Activated CD4-positive, CD25-positive, alpha-beta regulatory T cell treated with anti-CD3 and anti-CD28 coated beads, Interleukin-2, amount 50 U/mL, for 24 hours (primary cell): ENCODE measurements at regions not wholly inside any gene's neighbourhood (a gene's known extent, or its start where the extent isn't known, plus 50 kb on each side); places are given as distances from the start of the nearest gene placed in this dataset.
A peak's percentile ranks its signal among the peaks of the same experiment; 100 is the strongest.
"Not testable (repeated sequence)": the region's sequence is repeated elsewhere in the genome, so short reads cannot be mapped to it uniquely, and the experiment has no call there.

Experiments used
- ATAC-seq, 2 donors: fragments of 150-1000 bp; cut with Tn5 transposase; one replicate each; pipeline ENCODE4 v1.10.0; 2021; ENCODE audit warnings: mild to moderate bottlenecking in 1 of 2, moderate library complexity in 1 of 2

DNA sequence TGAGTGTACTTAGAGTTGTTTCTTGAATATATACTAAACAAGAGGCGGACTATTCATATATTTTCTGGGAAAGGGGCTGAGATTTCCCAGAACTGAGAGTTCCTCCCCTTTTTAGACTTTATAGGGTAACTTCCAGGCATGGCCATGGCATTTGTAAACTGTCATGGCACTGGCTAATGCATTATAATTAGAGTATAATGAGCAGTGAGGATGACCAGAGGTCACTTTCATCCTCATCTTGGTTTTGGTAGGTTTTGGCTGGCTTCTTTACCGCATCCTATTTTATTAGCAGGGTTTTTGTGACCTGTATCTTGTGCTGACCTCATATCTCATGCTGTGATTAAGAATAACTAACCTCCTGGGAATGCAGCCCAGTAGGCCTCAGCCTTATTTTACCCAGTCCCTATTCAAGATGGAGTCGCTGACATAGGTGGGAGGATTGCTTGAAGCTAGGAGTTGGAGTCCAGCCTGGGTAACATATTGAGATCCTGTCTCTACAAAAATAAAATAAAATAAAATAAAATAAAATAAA, 91.4 kb downstream of the MOBP start:
- no peak for ATAC-seq

DNA sequence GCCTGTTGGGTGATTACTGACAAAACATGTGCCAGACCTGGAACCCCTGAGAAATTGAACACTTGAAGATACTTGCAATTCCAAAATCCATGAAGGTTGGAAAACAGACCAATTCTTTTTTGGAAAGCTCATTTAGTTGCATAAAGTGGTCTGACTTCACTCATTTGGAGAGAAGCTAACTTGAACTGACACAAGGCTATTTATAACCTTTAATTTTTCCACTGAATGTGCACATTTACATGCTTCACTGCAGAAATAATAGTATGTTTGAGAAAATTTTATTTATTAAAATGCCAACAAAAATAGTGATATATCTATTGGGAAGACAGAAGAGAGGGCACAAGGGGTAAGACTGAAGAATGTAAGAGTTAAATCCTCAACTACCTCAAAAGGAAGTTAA, 92.1 kb downstream of the MOBP start:
- no peak for ATAC-seq

DNA sequence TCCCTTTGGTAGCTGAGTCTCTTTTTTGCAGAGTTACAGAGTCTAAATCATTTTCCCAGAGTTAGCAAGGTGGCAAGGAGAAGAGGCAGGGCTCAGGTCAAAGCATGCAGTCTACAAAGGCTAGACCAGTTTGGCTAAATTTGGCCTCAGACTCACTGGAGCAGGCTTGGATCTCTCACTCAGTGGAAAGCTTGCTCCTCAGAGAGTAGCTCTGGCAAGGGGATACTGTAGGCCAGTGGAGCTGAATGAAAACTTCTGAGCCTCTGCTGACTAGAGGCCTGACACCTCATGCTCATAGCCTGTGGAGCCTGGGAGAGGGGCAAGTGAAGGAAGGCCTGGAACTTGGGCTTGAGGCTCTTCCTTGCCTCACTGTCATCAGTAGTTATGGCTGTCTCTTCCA, 101.0 kb downstream of the MOBP start:
- no peak for ATAC-seq

DNA sequence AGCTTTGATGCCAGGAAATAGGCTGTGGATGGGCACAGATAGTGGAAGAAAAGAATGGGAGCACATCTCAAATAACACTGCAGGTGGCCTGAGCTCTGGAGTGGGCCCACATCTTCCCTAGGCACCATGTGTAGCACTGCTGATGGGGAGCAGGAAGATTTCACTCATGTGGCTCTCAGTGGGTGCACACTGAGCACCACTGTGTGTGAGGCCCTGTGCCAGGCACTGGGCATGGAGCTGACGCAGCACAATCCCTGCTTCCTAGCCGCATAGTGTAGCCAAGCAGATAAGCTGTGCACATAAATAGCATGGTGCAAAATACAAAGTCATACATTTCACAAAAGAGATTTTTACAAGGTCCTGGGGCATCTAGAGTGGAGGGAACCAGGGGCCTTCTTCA, 101.6 kb downstream of the MOBP start:
- ATAC-seq, result no peak

DNA sequence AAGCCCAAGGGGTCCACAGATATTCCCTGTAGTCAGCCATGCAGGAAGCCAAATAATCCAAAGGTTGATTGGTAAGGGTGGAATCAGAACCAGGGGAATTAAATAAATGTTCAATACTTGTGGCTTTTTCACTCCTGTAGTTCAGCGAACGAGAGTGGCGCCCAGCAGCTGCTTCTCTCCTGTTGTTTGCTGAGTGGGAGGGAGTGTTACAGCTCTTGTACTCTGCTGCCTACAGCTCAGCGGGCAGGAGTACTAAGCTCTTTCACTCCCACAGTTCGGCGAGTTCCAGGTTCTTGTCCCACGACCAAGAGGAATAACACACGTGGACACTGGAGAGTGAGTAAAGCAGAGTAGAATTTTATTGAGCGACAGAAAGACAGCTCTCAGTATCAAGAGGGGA, 105.9 kb downstream of the MOBP start:
- ATAC-seq, result no peak

DNA sequence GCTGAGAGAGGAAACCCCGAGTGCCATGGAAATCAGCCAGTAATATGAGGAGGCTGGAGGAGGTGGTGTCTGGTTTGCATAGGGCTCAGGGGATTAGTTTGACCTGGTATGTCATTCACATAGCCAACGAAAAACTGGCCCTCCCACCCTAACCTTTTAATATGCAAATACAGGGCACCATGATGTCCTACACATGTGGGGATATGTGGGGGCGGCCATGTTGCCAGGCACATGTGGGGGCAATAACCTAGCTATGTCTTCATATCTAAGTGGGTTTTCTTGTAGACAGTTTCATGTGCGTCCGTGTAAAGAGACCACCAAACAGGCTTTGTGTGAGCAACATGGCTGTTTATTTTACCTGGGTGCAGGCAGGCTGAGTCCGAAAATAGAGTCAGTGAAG, 110.1 kb downstream of the MOBP start:
- no peak for ATAC-seq

DNA sequence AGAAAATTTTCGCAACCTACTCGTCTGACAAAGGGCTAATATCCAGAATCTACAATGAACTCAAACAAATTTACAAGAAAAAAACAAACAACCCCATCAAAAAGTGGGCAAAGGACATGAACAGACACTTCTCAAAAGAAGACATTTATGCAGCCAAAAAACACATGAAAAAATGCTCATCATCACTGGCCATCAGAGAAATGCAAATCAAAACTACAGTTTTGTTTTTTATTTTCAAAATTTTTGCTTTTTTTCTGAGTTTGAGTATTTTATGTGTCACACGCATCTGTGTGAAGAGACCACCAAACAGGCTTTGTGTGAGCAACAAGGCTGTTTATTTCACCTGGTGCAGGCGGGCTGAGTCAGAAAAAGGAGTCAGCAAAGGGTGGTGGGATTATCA, 118.7 kb downstream of the MOBP start:
- not testable (repeated sequence) for ATAC-seq

DNA sequence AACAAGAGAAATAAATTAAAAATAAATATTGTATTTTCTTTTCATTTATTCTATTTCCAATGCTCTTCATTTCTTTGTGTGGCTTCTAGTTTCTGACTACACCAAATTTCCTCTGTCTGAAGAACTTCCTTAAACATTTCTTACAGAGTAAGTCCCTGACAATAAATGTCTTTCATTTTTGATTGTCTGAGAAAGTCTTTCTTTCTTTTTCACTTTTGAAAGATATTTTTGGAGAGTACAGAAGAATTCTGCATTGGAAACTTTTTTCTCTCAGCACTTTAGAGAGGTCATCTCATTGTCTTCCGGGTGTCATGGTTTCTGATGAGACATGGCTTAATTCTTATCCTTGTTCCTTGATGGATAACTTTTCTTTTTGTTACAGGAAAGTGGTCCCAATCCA, 119.6 kb downstream of the MOBP start:
- ATAC-seq, result no peak

GRCh38 chr3:39590806-39591205, 123.3 kb downstream of the MOBP start:
- ATAC-seq, result no peak

DNA sequence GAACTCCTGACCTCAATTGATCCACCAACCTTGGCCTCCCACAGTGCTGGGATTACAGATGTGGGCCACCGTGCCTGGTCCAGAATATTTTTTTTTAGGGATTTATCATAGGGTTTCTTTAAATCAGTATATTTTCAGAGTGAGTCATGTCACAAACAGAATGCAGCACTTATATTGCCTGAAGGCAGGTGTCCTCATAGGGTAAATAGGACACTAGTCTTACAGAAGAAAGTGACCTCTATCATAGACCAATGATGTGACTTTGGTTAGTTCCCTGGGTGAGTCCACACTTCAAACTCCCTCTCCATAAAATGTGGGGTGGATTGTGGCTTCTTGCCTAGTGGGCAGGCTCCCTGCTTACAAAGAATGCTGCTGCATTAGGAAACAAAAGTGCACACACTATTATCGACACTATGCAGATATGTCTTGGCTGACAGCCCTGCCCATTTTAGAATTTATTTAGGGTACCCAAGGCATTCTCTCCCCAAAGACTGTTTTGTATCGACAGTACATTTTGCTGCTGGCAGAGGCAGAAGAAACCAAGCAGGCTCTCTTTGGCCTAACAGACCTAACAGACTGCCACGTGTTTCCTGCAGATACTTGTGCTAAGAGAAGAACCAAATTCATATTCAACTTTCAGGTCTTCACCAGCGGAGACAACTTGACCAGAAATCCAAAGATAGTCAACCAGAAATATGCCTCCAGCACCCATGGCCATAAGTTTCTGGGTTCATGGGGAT, 125.0 kb downstream of the MOBP start:
- no peak for ATAC-seq

DNA sequence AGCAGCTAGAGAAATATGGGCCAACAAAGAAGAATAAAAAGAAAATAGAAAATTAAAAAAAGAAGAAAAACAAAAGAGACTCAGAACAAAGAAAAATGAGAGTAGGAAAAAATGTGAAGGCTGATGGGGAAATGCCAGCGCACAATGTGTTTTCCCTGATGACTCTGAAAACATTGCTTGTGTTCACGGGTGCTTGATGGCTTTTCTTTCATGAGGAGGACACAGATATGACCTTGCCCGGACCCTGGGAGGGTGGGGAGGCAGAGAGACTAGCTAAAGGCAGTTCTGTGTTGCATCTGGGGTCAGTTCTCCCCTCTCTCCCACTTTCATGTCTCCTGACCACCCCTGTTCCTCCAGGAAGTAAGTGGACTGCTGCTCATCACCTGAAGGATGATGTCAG, 125.9 kb downstream of the MOBP start:
- no peak for ATAC-seq

GRCh38 chr3:39601241-39601640, 133.8 kb downstream of the MOBP start:
- no peak for ATAC-seq

- ATAC-seq, result no peak
These were observed 138.4 kb downstream of the MOBP start for GRCh38 chr3:39605837-39606236.

DNA sequence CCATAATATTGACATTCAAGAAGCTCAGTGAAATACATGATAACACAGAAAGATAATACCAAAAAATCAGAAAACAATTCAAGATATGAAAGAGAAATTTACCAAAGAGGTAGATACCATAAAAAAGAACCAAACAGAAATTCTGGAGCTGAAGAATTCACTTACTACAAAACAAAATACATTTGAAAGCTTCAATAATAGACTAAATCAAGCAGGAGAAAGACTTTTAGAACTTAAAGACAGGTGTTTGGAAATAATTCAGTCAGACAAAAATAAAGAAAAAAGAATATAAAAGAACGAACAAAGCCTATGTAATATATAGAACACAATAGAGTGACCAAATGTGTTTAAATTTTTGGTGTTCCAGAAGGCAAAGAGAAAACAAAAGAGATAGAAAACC, 158.7 kb downstream of the MOBP start:
- ATAC-seq, result no peak

DNA sequence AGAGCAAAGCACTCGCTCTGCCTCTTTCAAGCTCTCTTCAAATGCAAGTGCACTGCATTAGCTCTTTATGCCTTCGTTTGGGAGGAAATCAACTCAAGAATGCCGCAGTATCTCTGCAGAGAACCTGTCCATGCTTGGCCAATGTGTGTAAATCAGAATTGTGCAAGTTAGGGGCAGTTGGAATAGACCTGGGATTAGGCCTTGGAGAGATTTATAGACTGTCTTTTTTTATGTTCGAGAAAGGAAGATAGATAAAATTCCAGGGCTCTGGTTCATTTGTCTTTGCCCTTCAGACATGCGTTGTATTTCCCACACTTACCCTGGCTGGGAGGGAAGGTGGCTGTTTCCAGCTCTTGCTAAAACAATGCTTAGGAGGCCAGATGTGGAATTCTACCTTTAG, 163.7 kb downstream of the MOBP start:
- ATAC-seq, result no peak

DNA sequence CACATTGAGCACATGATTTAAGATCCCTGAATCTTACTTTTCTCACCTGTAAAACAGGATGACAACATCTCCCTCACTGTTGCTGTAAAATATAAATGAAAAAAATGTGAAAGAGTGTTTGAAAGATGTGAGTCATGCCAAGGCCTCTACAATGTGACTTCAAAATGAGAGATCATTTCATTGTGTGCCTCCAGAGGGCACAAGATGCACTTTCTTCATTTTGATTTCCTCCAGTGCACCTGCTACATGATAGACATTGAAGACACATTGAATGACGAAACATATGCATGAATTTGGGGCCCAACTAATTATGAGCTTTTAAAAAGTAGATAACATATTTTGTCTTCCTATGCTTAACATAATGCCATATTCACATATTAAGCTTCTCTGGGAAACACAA, 170.3 kb downstream of the MOBP start:
- peak in 1 of 2 donors; percentile 14 for ATAC-seq

DNA sequence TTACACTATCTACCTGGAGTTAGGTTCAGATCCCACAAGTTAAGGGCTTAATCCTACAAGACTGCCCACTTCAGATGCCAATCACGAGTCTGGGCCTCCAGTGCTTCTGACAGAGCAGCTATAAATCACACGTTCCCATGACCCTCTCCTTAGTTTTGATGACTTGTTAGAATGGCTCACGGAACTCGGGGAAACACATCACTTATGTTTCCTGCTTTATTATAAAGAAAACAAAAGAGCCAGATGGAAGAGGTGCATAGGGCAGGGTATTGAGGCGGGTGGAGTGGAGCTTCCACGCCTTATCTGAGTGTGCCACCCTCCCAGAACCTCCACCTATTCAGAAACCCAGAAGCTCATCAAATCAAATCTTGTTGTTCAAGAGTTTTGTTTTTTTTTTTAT, 170.8 kb downstream of the MOBP start:
- no peak for ATAC-seq

DNA sequence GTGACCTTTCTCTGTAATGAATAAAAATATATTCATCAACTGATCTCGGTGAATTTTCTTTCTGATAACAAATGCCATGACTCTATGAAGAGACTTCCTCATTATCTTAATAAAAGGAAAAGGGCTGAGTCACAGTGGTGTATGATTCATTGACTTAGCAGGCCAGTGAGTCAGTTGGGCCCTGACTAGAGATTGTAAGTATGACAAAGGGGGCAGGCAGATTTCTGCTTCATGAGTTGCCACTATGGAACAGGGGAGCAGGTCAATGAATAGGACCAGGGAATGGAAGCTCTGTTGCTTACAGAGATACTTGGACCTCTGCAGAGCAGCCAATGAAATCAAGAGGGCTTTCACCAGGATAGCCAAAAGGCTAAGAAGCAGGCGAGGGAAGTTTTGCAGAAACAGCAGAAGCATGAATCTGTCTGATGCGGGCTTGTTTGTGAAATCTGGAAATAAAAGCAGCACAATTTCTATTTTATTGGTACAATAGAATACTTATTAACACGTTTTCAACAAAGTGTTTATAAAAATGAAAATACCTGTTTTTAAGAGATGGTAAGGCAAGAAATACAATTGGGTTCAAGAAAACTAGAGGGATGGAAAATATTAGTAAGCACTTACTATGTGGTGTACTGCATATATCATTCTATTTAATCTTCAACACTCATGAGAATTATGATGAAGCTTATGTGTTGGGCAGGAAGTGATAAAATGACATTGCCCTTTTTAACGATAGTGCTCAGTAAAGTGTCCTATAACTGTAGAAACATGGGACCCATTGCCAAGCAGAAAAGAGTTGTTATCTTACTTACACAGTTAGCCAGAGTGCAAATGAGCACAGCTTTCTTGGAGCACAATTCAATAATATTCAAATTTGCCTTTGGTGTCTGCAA, 169.8 kb upstream of the MYRIP start:
- ATAC-seq, result peak; percentile 85 to 89

DNA sequence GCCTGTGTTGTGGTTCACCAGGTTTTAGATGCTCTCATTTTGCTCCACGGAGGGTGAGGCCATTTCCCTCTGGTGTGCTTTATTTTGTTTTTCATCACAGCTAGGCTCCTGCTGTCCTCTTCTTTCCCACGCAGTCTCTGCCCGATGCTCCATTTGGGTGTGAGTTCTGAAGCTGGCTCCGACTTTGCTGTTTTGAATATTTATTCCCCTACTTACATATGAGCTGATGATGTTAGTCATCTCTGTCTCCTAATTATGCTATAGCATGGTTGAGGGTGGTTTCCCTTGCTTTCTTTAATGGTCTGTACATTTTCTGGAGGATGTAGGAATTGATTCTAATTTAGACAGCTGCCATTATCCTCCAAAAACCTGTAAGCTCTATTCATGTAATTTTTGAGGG, 168.1 kb upstream of the MYRIP start:
- peak; percentile 51 to 55 for ATAC-seq

DNA sequence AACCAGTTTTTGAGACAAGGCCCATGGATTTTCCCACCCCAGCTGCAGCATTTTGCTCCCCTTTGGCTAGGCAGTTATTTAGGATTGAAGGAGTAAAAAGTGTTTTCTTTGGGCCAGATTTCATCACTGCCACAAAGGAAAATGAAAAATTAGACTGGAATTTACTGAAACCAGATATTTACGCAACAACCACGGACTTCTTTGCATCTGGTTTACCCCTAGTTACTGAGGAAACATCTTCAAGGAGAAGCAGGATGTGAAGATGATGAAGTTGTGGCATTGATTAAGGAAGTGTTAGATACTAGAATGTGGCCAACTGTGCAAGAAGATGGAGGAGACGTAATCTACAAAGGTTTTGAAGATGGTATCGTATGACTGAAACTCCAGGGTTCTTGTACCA, 165.2 kb upstream of the MYRIP start:
- no peak for ATAC-seq

DNA sequence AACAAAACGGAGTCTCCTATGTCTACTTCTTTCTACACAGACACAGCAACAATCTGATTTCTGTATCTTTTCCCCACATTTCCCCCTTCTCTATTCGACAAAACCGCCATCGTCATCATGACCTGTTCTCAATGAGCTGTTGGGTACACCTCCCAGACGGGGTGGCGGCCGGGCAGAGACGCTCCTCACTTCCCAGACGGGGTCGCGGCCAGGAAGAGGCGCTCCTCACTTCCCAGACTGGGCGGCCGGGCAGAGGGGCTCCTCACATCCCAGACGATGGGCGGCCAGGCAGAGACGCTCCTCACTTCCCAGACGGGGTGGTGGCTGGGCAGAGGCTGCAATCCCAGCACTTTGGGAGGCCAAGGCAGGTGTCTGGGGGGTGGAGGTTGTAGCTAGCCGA, 158.2 kb upstream of the MYRIP start:
- ATAC-seq, result not testable (repeated sequence)

DNA sequence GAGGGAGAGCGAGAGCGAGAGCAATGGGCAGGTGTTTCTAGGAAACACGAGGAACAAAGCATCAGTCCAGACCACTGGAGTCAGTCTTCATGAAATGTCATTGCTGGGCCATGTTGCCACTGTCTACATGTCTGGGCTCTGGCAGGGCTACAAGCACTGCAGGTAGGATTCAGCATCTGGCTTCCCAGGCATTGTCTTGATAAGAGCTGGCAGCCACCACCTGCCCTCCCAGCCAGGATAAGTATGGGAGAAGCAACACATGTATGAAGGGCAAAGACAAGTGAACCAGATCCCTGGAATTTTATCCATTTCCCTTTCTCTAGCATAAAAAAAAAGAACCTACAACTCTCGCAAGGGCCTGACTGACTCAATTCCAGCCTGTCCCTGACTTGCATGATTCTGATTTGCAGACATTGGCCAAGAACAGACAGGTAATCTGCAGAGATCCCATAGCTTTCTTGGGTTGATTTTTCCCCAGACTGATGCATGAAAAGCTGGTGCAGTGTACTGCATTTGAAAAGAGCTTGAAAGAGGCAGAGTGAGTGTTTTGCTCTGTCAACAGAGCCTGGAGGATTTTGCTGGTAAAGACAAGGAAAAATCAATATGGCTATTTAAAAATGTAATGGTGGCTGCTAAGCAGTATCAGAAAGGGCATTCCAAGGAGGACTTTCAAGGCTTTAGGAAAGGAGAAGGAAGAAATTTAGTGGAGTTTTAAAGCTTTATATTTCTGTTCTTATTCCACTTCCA, 157.2 kb upstream of the MYRIP start:
- ATAC-seq, result no peak

- ATAC-seq, result not testable (repeated sequence)
These were observed 153.7 kb upstream of the MYRIP start for GRCh38 chr3:39655718-39656117.
